ENCODE measurements at regions not wholly inside any gene's neighbourhood (a gene's known extent, or its start where the extent isn't known, plus 50 kb on each side); places are given as distances from the start of the nearest gene placed in this dataset.
"Not testable (repeated sequence)": the region's sequence is repeated elsewhere in the genome, so short reads cannot be mapped to it uniquely, and the experiment has no call there.

DNA sequence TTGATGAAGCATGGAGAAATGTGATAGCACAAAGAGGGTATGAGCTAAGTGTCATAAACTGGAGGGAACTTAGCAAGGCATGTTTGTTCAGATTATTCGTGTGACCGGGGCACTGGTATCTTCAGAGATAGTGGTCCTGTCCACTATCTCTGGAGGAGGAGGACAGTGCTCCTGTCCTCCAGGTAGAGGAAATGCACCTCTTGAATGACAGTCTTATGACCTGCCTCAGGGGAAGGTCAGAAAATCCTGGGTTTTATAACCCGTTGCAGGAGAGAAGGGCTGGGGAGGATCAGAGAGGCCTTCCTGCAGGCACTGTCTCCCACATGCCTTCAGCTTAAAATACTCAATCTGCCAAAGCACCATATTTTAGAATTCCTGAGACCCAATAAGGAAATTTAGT lies 213.5 kb upstream of the UBL3 start:
- no peak overlapping the region for H3K27ac ChIP-seq
- no peak for DNase-seq (ENCODE audit: low spot score in 2 of 2)
- no peaks in the 10 kb centered on the region for H3K36me3 ChIP-seq
- 74 to 89% methylated on average over 3 of the region's 3 CpGs for WGBS, 2 donors
- H3K9me3 ChIP-seq, result no peaks in the 10 kb centered on the region
- TF ChIP-seq, protein P1, sequence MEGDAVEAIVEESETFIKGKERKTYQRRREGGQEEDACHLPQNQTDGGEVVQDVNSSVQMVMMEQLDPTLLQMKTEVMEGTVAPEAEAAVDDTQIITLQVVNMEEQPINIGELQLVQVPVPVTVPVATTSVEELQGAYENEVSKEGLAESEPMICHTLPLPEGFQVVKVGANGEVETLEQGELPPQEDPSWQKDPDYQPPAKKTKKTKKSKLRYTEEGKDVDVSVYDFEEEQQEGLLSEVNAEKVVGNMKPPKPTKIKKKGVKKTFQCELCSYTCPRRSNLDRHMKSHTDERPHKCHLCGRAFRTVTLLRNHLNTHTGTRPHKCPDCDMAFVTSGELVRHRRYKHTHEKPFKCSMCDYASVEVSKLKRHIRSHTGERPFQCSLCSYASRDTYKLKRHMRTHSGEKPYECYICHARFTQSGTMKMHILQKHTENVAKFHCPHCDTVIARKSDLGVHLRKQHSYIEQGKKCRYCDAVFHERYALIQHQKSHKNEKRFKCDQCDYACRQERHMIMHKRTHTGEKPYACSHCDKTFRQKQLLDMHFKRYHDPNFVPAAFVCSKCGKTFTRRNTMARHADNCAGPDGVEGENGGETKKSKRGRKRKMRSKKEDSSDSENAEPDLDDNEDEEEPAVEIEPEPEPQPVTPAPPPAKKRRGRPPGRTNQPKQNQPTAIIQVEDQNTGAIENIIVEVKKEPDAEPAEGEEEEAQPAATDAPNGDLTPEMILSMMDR (IDR thresholded peaks at IDR 0.05), result no peak
- TF ChIP-seq EP300 (IDR thresholded peaks at IDR 0.05) (no peak), POLR2A (IDR thresholded peaks at IDR 0.05) (no peak)
- H3K4me1 ChIP-seq, result no peaks in the 10 kb centered on the region
- no peak overlapping the region for H3K4me3 ChIP-seq
- H3K27me3 ChIP-seq, result no peaks in the 10 kb centered on the region

DNA sequence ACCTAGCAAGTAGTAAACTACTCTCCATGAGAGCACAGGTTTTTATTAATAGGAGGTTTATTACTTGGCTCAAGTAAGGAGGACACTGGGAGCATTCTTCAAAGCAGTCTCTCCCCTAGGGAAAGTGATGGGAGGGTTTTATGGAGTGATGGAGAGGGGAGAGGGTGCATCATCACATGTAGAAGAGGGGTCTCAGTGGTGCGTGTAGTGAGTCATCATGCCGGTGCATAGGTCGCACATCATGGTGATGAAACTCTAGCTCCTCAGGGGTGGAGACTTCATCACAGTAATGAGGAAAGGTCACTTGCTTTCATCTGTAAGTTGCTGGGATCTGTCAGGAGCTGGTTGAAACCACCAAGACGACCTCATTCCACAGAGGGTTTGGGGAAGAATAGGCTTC lies 210.8 kb upstream of the UBL3 start:
- no peak for DNase-seq (ENCODE audit: low spot score in 2 of 2)
- H3K27me3 ChIP-seq, result no peaks in the 10 kb centered on the region
- H3K4me3 ChIP-seq, result no peak overlapping the region
- peaks cover 0 to 5% (median 0%) of the 10 kb centered on the region in 4 donors for H3K9me3 ChIP-seq
- H3K36me3 ChIP-seq, result no peaks in the 10 kb centered on the region
- 43 to 45% methylated on average over 4 of the region's 4 CpGs for WGBS, 2 donors
- TF ChIP-seq EP300 (IDR thresholded peaks at IDR 0.05), result no peak
- no peak for TF ChIP-seq POLR2A (IDR thresholded peaks at IDR 0.05)
- TF ChIP-seq, protein P1 (IDR thresholded peaks at IDR 0.05), result no peak
- H3K27ac ChIP-seq, result no peak overlapping the region
- H3K4me1 ChIP-seq, result no peaks in the 10 kb centered on the region

DNA sequence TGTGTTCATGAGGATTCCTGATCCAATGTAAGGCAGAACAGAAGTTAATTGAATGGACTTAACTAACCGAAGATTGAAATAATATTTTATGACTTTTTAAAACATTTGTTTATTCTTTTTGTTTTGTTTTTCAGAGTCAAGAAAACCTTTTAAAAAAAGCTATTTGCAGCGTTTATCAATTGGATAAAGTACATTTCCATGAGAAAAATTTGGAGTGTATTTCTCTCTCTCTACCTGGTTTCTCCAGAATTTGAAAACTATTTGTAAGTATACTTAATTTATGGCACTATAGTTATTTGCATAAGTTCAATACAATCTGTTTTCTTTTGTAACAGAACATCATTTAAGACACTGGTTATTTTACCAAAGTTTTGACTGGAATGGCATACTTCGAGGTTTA lies 208.0 kb upstream of the UBL3 start:
- Histone ChIP-seq H3K9me3 (peaks cover 0 to 5% (median 0%) of the 10 kb centered on the region in 4 donors), H3K27ac (no peak overlapping the region), H3K4me3 (no peak overlapping the region), H3K4me1 (no peaks in the 10 kb centered on the region), H3K36me3 (no peaks in the 10 kb centered on the region), H3K27me3 (no peaks in the 10 kb centered on the region)
- WGBS, 2 donors, result 84 to 98% methylated on average over 3 of the region's 3 CpGs
- TF ChIP-seq EP300 (IDR thresholded peaks at IDR 0.05) (no peak), POLR2A (IDR thresholded peaks at IDR 0.05) (no peak)
- TF ChIP-seq, protein P1 (IDR thresholded peaks at IDR 0.05), result no peak
- no peak for DNase-seq (ENCODE audit: low spot score in 2 of 2)

DNA sequence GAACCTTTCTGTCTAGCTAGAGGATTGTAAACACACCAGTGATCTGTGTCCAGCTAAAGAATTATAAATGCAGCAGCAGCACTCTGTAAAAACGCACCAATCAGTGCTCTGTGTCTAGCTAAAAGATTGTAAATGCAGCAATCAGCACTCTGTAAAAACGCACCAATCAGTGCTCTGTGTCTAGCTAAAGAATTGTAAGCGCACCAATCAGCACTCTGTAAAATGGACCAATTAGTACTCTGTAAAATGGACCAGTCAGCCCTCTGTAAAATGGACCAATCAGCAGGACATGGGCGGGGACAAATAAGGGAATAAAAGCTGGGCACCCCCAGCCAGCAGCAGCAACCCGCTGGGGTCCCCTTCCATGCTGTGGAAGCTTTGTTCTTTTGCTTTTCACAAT lies 204.1 kb upstream of the UBL3 start:
- H3K27ac ChIP-seq; H3K9me3 ChIP-seq; H3K4me3 ChIP-seq; H3K27me3 ChIP-seq; H3K4me1 ChIP-seq; DNase-seq (ENCODE audit: low spot score in 2 of 2); H3K36me3 ChIP-seq: not testable (repeated sequence)
- WGBS, 2 donors, result 74 to 84% methylated on average over 5 of the region's 5 CpGs

DNA sequence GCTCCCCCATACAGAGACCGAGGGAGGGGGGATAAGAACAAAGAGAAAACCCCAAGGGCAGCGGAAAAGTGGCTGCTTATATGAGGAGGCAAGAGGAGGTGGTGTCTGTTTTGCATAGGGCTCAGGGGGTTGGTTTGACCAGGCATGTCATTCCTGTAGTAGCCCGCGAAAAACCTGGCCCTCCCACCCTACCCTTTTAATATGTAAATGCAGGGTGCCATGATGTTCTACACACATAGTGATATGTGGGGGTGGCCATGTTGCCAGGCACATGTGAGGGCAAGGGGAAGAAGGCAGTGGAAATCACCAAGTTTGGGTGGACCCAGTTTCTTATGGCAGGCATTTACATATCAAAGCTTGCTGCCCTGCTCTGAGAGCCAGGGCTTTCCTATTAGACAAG lies 203.5 kb upstream of the UBL3 start:
- H3K4me1 ChIP-seq, result no peaks in the 10 kb centered on the region
- 50 to 52% methylated on average over 4 of the region's 4 CpGs for WGBS, 2 donors
- no peak overlapping the region for H3K27ac ChIP-seq
- H3K4me3 ChIP-seq, result no peak overlapping the region
- DNase-seq (ENCODE audit: low spot score in 2 of 2), result no peak
- H3K27me3 ChIP-seq, result no peaks in the 10 kb centered on the region
- TF ChIP-seq, protein P1 (IDR thresholded peaks at IDR 0.05), result no peak
- TF ChIP-seq POLR2A (IDR thresholded peaks at IDR 0.05) (no peak), EP300 (IDR thresholded peaks at IDR 0.05) (no peak)
- H3K36me3 ChIP-seq, result no peaks in the 10 kb centered on the region
- H3K9me3 ChIP-seq, result peaks cover 0 to 5% (median 0%) of the 10 kb centered on the region in 4 donors

DNA sequence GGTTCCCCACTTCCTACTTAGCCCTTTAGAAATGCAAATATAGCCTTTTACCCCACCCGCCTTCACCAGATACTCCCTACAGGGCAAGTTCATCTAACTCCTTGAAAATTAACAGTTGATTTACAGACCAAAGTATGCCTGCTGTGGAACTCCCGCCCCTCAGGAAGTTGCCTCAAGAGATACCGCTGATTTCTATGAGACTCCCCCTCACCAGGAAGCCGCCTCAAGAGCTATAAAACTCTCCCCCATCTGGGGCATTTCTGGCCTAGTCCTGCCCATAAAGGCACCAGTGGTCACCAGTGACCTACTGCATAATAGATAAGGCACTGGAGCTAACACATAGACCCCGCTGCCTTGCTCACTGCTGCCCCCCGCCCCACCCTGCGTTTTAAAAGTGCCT lies 201.7 kb upstream of the UBL3 start:
- Histone ChIP-seq H3K27me3 (no peaks in the 10 kb centered on the region), H3K27ac (no peak overlapping the region), H3K36me3 (no peaks in the 10 kb centered on the region), H3K9me3 (no peaks in the 10 kb centered on the region), H3K4me3 (no peak overlapping the region), H3K4me1 (no peaks in the 10 kb centered on the region)
- TF ChIP-seq POLR2A (IDR thresholded peaks at IDR 0.05), result no peak
- no peak for TF ChIP-seq EP300 (IDR thresholded peaks at IDR 0.05)
- TF ChIP-seq, protein P1 (IDR thresholded peaks at IDR 0.05), result no peak
- 25 to 31% methylated on average over 7 of the region's 7 CpGs for WGBS, 2 donors
- DNase-seq (ENCODE audit: low spot score in 2 of 2), result no peak

Data from tibial nerve (tissue), 4 donors.